HEK293T (cell line): ENCODE measurements at regions not wholly inside any gene's neighbourhood (a gene's known extent, or its start where the extent isn't known, plus 50 kb on each side); places are given as distances from the start of the nearest gene placed in this dataset.

Experiments used
- ARNT ChIP-seq: fragments of 450-650 bp; IDR thresholded peaks from 2 replicates; pipeline ENCODE4 v1.6.1; 2017; ENCODE audit warnings: mild to moderate bottlenecking
- ELF4 ChIP-seq: fragments of 450-650 bp; IDR thresholded peaks from 2 replicates; pipeline ENCODE4 v1.6.1; 2017; ENCODE audit warnings: antibody characterized with exemption
- FOXA1 ChIP-seq: fragments of 450-650 bp; IDR thresholded peaks from 2 replicates; pipeline ENCODE4 v1.6.1; 2016; ENCODE audit warnings: mild to moderate bottlenecking
- FOXK2 ChIP-seq: fragments of 450-650 bp; IDR thresholded peaks from 2 replicates; pipeline ENCODE4 v1.6.1; 2016; ENCODE audit warnings: mild to moderate bottlenecking
- FOXM1 ChIP-seq: fragments of 450-650 bp; IDR thresholded peaks from 2 replicates; pipeline ENCODE4 v1.6.1; 2017; ENCODE audit warnings: mild to moderate bottlenecking, borderline replicate concordance
- L3MBTL2 ChIP-seq: fragments of 450-650 bp; conservative IDR thresholded peaks from 2 replicates; pipeline ENCODE4 v1.6.1; 2016; ENCODE audit warnings: mild to moderate bottlenecking
- LEF1 ChIP-seq: fragments of 450-650 bp; IDR thresholded peaks from 2 replicates; pipeline ENCODE4 v1.6.1; 2017; ENCODE audit warnings: mild to moderate bottlenecking, borderline replicate concordance
- SP1 ChIP-seq: fragments of 450-650 bp; IDR thresholded peaks from 2 replicates; pipeline ENCODE4 v1.6.1; 2017
- TARDBP ChIP-seq: fragments of 450-650 bp; IDR thresholded peaks from 2 replicates; pipeline ENCODE4 v1.6.1; 2016
- ZNF384 ChIP-seq: fragments of 450-650 bp; IDR thresholded peaks from 2 replicates; pipeline ENCODE4 v1.6.1; 2016
- TF ChIP-seq, protein P1 (sequence below): fragments of 450-650 bp; IDR thresholded peaks from 2 replicates; pipeline ENCODE4 v1.6.1; 2016

DNA sequence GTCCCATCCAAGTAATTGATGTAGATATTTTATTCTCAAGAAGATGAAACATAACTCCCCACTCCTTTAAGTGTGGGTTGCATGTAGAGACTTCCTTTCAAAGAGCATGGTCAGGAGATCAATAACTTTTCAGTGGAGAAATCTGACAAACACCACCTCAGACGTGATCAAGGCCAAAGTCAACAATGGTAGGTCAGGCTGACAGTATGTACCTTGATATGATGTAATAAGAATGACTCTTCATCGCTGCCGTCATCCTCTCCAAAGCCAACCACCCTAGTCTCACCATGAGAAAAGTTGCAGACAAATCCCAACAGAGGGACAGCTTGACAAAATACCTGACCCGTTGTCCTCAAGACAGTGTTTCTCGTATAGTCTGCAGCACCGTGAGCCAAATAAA lies 67.3 kb upstream of the DHRSX start:
- TF ChIP-seq ARNT (no peak), SP1 (no peak), ZNF384 (no peak), FOXA1 (no peak), FOXM1 (no peak), ELF4 (no peak), LEF1 (no peak), L3MBTL2 (no peak), TARDBP (no peak), FOXK2 (no peak)
- TF ChIP-seq, protein P1, sequence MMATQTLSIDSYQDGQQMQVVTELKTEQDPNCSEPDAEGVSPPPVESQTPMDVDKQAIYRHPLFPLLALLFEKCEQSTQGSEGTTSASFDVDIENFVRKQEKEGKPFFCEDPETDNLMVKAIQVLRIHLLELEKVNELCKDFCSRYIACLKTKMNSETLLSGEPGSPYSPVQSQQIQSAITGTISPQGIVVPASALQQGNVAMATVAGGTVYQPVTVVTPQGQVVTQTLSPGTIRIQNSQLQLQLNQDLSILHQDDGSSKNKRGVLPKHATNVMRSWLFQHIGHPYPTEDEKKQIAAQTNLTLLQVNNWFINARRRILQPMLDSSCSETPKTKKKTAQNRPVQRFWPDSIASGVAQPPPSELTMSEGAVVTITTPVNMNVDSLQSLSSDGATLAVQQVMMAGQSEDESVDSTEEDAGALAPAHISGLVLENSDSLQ = no peak
